Activated naive CD4-positive, alpha-beta T cell treated with anti-CD3 and anti-CD28 coated beads, Interleukin-2, amount 10 ng/mL, durations not matched to agents 7 days and 5 days (primary cell): ENCODE measurements at regions not wholly inside any gene's neighbourhood (a gene's known extent, or its start where the extent isn't known, plus 50 kb on each side); places are given as distances from the start of the nearest gene placed in this dataset.
"Not testable (repeated sequence)": the region's sequence is repeated elsewhere in the genome, so short reads cannot be mapped to it uniquely, and the experiment has no call there.

Experiments
- CTCF ChIA-PET: fragments of 350-600 bp; sonication (Branson Sonifier 250); formaldehyde crosslinking; loops from one replicate; lab custom pipeline; 2021; ENCODE audit warnings: antibody characterized with exemption; lab: Charles Lee
- DNase-seq: peaks from one replicate; pipeline ENCODE4 v3.0.0-alpha.2; 2020
- H3K27ac Mint-ChIP-seq: one replicate; pipeline ENCODE4 v1.8.0; 2021; ENCODE audit warnings: mild to moderate bottlenecking, moderate library complexity, mixed read lengths
- H3K27me3 Mint-ChIP-seq: one replicate; pipeline ENCODE4 v1.8.0; 2021; ENCODE audit warnings: mild to moderate bottlenecking, mixed read lengths
- H3K36me3 Mint-ChIP-seq: one replicate; pipeline ENCODE4 v1.8.0; 2021; ENCODE audit warnings: mixed read lengths
- H3K4me1 Mint-ChIP-seq: one replicate; pipeline ENCODE4 v1.8.0; 2021; ENCODE audit warnings: mixed read lengths
- H3K4me3 Mint-ChIP-seq: one replicate; pipeline ENCODE4 v1.8.0; 2021; ENCODE audit warnings: mild to moderate bottlenecking, moderate library complexity, mixed read lengths
- H3K9me3 Mint-ChIP-seq: one replicate; pipeline ENCODE4 v1.8.0; 2021; ENCODE audit warnings: mixed read lengths

DNA sequence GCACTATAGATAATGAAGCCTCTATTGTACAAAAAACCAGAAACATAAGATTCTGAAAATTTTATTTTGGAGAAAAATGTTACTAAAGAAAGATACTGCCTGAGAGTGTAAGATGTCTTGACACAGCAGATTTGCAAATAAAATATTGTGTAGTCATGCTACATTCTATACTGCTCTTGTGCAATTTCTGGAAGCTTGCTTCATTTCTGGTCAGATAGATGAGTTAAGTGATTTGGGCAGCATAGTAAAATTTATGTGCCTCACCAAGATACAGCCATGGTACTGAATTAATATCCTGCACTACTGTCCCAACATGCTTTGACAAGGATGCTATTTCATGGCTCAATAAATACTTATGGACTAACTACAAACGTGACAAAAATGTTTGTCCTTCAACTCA, 55.1 kb upstream of the STARD13 start:
- CTCF ChIA-PET: no interaction called here
- H3K4me1 Mint-ChIP-seq: no peaks in the 10 kb centered on the region
- no peaks in the 10 kb centered on the region for H3K9me3 Mint-ChIP-seq
- no peaks in the 10 kb centered on the region for H3K36me3 Mint-ChIP-seq
- H3K27ac Mint-ChIP-seq: no peak overlapping the region
- no peak overlapping the region for H3K4me3 Mint-ChIP-seq
- H3K27me3 Mint-ChIP-seq: no peaks in the 10 kb centered on the region
- DNase-seq: no peak

GRCh38 chr13:33341861-33342452, 56.4 kb upstream of the STARD13 start:
- H3K27ac Mint-ChIP-seq: no peak overlapping the region
- no peaks in the 10 kb centered on the region for H3K36me3 Mint-ChIP-seq
- H3K4me1 Mint-ChIP-seq: no peaks in the 10 kb centered on the region
- H3K27me3 Mint-ChIP-seq: no peaks in the 10 kb centered on the region
- no peak for DNase-seq
- H3K4me3 Mint-ChIP-seq: no peak overlapping the region
- no peaks in the 10 kb centered on the region for H3K9me3 Mint-ChIP-seq
- CTCF ChIA-PET: no interaction called here

GRCh38 chr13:33345842-33346241, 60.3 kb upstream of the STARD13 start:
- Mint-ChIP-seq H3K4me1 (no peaks in the 10 kb centered on the region), H3K27me3 (peaks cover 22% of the 10 kb centered on the region), H3K36me3 (peaks cover 2% of the 10 kb centered on the region), H3K27ac (no peak overlapping the region), H3K4me3 (no peak overlapping the region), H3K9me3 (no peaks in the 10 kb centered on the region)
- CTCF ChIA-PET: no interaction called here
- no peak for DNase-seq

GRCh38 chr13:33347861-33348260, 62.3 kb upstream of the STARD13 start:
- H3K36me3 Mint-ChIP-seq: peaks cover 2% of the 10 kb centered on the region
- H3K27ac Mint-ChIP-seq: no peak overlapping the region
- H3K4me1 Mint-ChIP-seq: no peaks in the 10 kb centered on the region
- H3K4me3 Mint-ChIP-seq: no peak overlapping the region
- CTCF ChIA-PET: no interaction called here
- no peak for DNase-seq
- H3K9me3 Mint-ChIP-seq: no peaks in the 10 kb centered on the region
- H3K27me3 Mint-ChIP-seq: peaks cover 35% of the 10 kb centered on the region

- peaks cover 2% of the 10 kb centered on the region for H3K36me3 Mint-ChIP-seq
- H3K4me3 Mint-ChIP-seq: no peak overlapping the region
- peaks cover 40% of the 10 kb centered on the region for H3K27me3 Mint-ChIP-seq
- no peak overlapping the region for H3K27ac Mint-ChIP-seq
- H3K9me3 Mint-ChIP-seq: no peaks in the 10 kb centered on the region
- CTCF ChIA-PET: no interaction called here
- no peak for DNase-seq
- H3K4me1 Mint-ChIP-seq: no peaks in the 10 kb centered on the region
Observed at GRCh38 chr13:33348366-33348765, 62.8 kb upstream of the STARD13 start.

- peaks cover 41% of the 10 kb centered on the region for H3K27me3 Mint-ChIP-seq
- no peaks in the 10 kb centered on the region for H3K9me3 Mint-ChIP-seq
- no peak overlapping the region for H3K4me3 Mint-ChIP-seq
- H3K4me1 Mint-ChIP-seq: no peaks in the 10 kb centered on the region
- peaks cover 2% of the 10 kb centered on the region for H3K36me3 Mint-ChIP-seq
- H3K27ac Mint-ChIP-seq: no peak overlapping the region
- no peak for DNase-seq
- CTCF ChIA-PET: no interaction called here
Observed at GRCh38 chr13:33349288-33349985, 63.9 kb upstream of the STARD13 start.

GRCh38 chr13:33349986-33350826, 64.7 kb upstream of the STARD13 start:
- DNase-seq: no peak
- H3K4me3 Mint-ChIP-seq: no peak overlapping the region
- no peak overlapping the region for H3K27ac Mint-ChIP-seq
- no peaks in the 10 kb centered on the region for H3K9me3 Mint-ChIP-seq
- no peaks in the 10 kb centered on the region for H3K4me1 Mint-ChIP-seq
- H3K27me3 Mint-ChIP-seq: peaks cover 41% of the 10 kb centered on the region
- H3K36me3 Mint-ChIP-seq: peaks cover 2% of the 10 kb centered on the region
- CTCF ChIA-PET: no interaction called here

DNA sequence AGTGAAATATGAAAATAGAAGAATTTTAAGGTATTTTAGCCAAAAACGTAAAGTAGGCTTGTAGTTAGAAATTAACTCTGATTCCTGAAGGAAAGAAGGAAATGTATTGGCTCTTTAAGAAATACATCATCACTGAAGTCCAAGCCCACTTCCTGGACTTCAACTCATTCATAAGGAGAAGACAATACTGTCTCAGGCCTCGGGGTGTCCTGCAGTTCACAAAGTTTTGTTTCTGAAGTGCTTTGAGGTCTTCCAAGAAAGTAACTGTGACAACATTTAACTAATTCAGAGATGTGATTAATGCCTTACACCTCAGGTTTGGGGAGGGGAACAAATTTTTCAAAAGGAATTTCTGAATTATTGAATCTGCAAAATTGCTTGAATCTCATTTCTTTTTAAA, 65.8 kb upstream of the STARD13 start:
- no peak for DNase-seq
- Mint-ChIP-seq H3K4me3 (no peak overlapping the region), H3K27me3 (peaks cover 41% of the 10 kb centered on the region), H3K9me3 (no peaks in the 10 kb centered on the region), H3K4me1 (no peaks in the 10 kb centered on the region), H3K36me3 (peaks cover 2% of the 10 kb centered on the region), H3K27ac (no peak overlapping the region)
- CTCF ChIA-PET: no interaction called here

DNA sequence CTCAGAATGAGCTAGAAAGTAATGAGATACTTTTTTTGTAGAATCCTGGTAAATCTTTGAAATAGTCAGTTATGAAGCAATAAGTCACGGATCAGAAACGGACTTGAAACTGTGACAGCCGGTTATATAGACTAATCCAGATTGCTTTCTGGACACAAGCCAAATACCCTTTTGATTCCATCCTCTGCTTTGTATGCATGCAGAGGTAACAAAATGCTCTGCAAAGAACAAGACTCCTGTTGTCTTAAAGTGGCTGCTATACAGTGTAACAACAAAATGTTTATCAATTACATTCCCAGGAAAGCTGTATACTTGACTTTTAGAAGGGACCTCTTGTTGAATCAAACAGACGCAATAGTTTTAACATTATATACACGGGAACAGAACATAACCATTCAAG, 66.5 kb upstream of the STARD13 start:
- no peaks in the 10 kb centered on the region for H3K4me1 Mint-ChIP-seq
- no peaks in the 10 kb centered on the region for H3K9me3 Mint-ChIP-seq
- peaks cover 2% of the 10 kb centered on the region for H3K36me3 Mint-ChIP-seq
- no peak overlapping the region for H3K4me3 Mint-ChIP-seq
- H3K27me3 Mint-ChIP-seq: peaks cover 41% of the 10 kb centered on the region
- DNase-seq: no peak
- H3K27ac Mint-ChIP-seq: no peak overlapping the region
- CTCF ChIA-PET: no interaction called here

GRCh38 chr13:33352526-33352925, 67.0 kb upstream of the STARD13 start:
- Mint-ChIP-seq H3K4me1 (no peaks in the 10 kb centered on the region), H3K27me3 (peaks cover 41% of the 10 kb centered on the region), H3K36me3 (peaks cover 2% of the 10 kb centered on the region), H3K27ac (no peak overlapping the region), H3K9me3 (no peaks in the 10 kb centered on the region), H3K4me3 (no peak overlapping the region)
- CTCF ChIA-PET: no interaction called here
- DNase-seq: no peak

DNA sequence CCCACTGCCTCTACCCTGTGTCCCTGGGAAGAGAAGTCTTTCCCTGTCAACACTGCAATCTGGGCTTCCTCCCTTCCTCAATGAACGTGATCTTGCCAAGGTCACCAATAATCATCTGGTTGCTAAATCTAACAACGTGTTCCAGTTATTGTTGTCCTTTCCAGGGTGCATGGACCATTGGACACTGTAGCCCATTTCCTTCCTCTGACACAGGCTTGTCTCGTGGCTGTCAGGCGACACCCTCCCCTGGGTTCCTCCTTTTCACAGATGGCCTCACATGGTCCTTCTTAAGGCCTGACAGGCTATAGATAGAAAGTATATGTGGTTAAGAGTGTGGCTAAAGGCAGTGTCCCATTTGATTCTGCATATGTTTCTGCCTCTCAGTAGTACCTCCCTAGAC, 67.7 kb upstream of the STARD13 start:
- DNase-seq: no peak
- Mint-ChIP-seq H3K9me3 (no peaks in the 10 kb centered on the region), H3K36me3 (peaks cover 2% of the 10 kb centered on the region), H3K4me1 (no peaks in the 10 kb centered on the region), H3K27me3 (peaks cover 41% of the 10 kb centered on the region), H3K4me3 (no peak overlapping the region), H3K27ac (no peak overlapping the region)
- CTCF ChIA-PET: no interaction called here

- CTCF ChIA-PET: interaction anchor here (1.0 kb wide), 1 partner anchor 14 kb away, joined by 3 read pairs; no protein-coding TSS in a partner anchor
- no peak overlapping the region for H3K4me3 Mint-ChIP-seq
Observed at GRCh38 chr13:33353646-33354045, 68.1 kb upstream of the STARD13 start.

DNA sequence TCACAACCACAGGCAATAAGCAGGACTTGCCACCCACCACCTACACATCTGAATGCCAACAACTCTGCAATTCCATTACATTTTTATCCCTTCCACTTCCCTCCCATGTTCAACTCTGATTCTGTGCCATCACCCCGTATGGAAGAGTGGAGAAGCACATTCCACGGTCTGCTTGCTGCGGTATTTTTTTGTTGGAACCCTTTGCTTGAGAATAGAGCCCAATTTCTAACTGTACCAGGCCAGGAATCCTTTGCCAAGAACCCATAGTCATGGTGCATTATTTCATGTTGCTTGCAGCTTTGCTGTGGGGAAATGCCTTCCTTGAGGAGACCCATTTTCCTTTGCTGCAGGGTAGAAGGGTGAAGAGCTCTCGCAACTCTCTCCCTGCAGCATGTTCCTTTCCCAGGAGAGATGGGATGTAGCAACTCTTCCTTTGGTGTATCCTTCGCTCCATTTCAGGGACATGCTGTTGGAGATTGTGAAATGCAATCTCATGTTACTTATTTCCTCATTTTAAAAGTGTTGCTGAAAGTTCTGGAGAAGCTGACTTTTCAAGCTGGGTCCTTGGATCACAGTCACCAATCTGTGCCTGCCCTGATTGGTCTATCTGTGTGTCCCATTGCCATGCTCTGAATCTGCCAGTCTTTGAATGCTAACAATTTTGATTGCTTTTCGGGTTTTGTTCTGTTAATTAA, 69.8 kb upstream of the STARD13 start:
- peaks cover 2% of the 10 kb centered on the region for H3K36me3 Mint-ChIP-seq
- no peak for DNase-seq
- H3K9me3 Mint-ChIP-seq: peaks cover 2% of the 10 kb centered on the region
- H3K4me1 Mint-ChIP-seq: no peaks in the 10 kb centered on the region
- H3K27ac Mint-ChIP-seq: no peak overlapping the region
- CTCF ChIA-PET: no interaction called here
- no peak overlapping the region for H3K4me3 Mint-ChIP-seq
- H3K27me3 Mint-ChIP-seq: peaks cover 24% of the 10 kb centered on the region

More at GRCh38 chr13:33353646-33354045, 68.1 kb upstream of the STARD13 start:
- peaks cover 41% of the 10 kb centered on the region for H3K27me3 Mint-ChIP-seq
- no peak for DNase-seq
- H3K9me3 Mint-ChIP-seq: peaks cover 2% of the 10 kb centered on the region
- no peaks in the 10 kb centered on the region for H3K4me1 Mint-ChIP-seq
- H3K36me3 Mint-ChIP-seq: peaks cover 2% of the 10 kb centered on the region
- no peak overlapping the region for H3K27ac Mint-ChIP-seq

- H3K27ac Mint-ChIP-seq, H3K4me3 Mint-ChIP-seq, H3K27me3 Mint-ChIP-seq, H3K9me3 Mint-ChIP-seq, DNase-seq, H3K4me1 Mint-ChIP-seq, H3K36me3 Mint-ChIP-seq, CTCF ChIA-PET: not testable (repeated sequence)
Observed at GRCh38 chr13:33358076-33358475, 72.5 kb upstream of the STARD13 start.
